Stimulated activated CD4-positive, alpha-beta T cell treated with anti-CD3 and anti-CD28 coated beads, Interleukin-4, amount 100 ng/mL, for 4 hours (primary cell): ENCODE measurements at regions not wholly inside any gene's neighbourhood (a gene's known extent, or its start where the extent isn't known, plus 50 kb on each side); places are given as distances from the start of the nearest gene placed in this dataset.
"Not testable (repeated sequence)": the region's sequence is repeated elsewhere in the genome, so short reads cannot be mapped to it uniquely, and the experiment has no call there.

Source experiments
- DNase-seq, 2 experiments: peaks; one replicate each; pipeline ENCODE4 v3.0.0-alpha.2; 2020

GRCh38 chr21:33121715-33122475, 52.0 kb downstream of the OLIG1 start:
- DNase-seq, result no peak

GRCh38 chr21:33122507-33122906, 52.6 kb downstream of the OLIG1 start:
- DNase-seq, result no peak

- no peak for DNase-seq
Measured at GRCh38 chr21:33123374-33124123, 53.6 kb downstream of the OLIG1 start.

GRCh38 chr21:33124889-33125288, 54.9 kb downstream of the OLIG1 start:
- DNase-seq, result no peak

- DNase-seq, result no peak
Measured at GRCh38 chr21:33125680-33126375, 55.9 kb downstream of the OLIG1 start.

GRCh38 chr21:33126569-33126968, 56.6 kb downstream of the OLIG1 start:
- no peak for DNase-seq

GRCh38 chr21:33127154-33127867, 57.4 kb downstream of the OLIG1 start:
- peak; percentile 35 to 47 for DNase-seq

- DNase-seq, result no peak
Measured at GRCh38 chr21:33127868-33128242, 57.9 kb downstream of the OLIG1 start.

- no peak for DNase-seq
Measured at GRCh38 chr21:33128538-33128937, 58.6 kb downstream of the OLIG1 start.

- DNase-seq, result no peak
Measured at GRCh38 chr21:33132054-33132453, 62.1 kb downstream of the OLIG1 start.

GRCh38 chr21:33133892-33134291, 64.0 kb downstream of the OLIG1 start:
- DNase-seq, result no peak

GRCh38 chr21:33135925-33136324, 66.0 kb downstream of the OLIG1 start:
- DNase-seq, result no peak

GRCh38 chr21:33136847-33137502, 67.0 kb downstream of the OLIG1 start:
- no peak for DNase-seq

GRCh38 chr21:33139084-33139483, 69.1 kb downstream of the OLIG1 start:
- no peak for DNase-seq

- DNase-seq, result no peak
Measured at GRCh38 chr21:33140288-33140687, 70.3 kb downstream of the OLIG1 start.

- no peak for DNase-seq
Measured at GRCh38 chr21:33146467-33146866, 76.5 kb downstream of the OLIG1 start.

GRCh38 chr21:33149181-33149580, 79.2 kb downstream of the OLIG1 start:
- no peak for DNase-seq

GRCh38 chr21:33150968-33151367, 78.8 kb upstream of the IFNAR2 start:
- not testable (repeated sequence) for DNase-seq

GRCh38 chr21:33151941-33152731, 77.6 kb upstream of the IFNAR2 start:
- DNase-seq, result no peak

GRCh38 chr21:33152732-33153130, 77.0 kb upstream of the IFNAR2 start:
- DNase-seq, result no peak

- DNase-seq, result no peak
Measured at GRCh38 chr21:33155005-33155404, 74.7 kb upstream of the IFNAR2 start.

GRCh38 chr21:33155422-33155821, 74.3 kb upstream of the IFNAR2 start:
- DNase-seq, result no peak
